Stimulated activated naive CD4-positive, alpha-beta T cell treated with Interleukin-2 at 50 U/mL for 16 hours (primary cell): ENCODE measurements at regions not wholly inside any gene's neighbourhood (a gene's known extent, or its start where the extent isn't known, plus 50 kb on each side); places are given as distances from the start of the nearest gene placed in this dataset.

ENCODE experiments used
- DNase-seq: peaks from one replicate; lab custom pipeline; 2025; lab: John Stamatoyannopoulos, UW

GRCh38 chr10:88169037-88169319 lies 305.6 kb downstream of the PTEN start:
- no peak for DNase-seq

DNA sequence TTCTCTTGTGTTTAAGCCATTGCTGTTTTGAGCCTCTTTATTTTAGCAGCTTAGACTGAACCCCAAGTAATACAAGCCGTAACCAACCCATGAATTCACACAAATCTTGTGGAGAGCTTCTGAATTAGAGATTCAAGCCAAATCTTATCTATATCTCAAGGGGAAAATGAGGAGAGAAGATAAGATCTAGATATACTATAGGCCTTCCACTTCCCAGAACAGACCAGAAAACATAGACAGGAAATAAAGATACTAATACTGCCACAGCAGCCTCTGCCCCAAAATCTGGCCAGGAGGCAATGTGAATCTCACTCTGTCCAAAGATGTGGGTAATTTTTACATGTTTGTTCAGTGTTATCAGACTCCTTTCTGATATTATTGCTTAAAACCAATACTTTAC lies 307.2 kb downstream of the PTEN start:
- DNase-seq: no peak

DNA sequence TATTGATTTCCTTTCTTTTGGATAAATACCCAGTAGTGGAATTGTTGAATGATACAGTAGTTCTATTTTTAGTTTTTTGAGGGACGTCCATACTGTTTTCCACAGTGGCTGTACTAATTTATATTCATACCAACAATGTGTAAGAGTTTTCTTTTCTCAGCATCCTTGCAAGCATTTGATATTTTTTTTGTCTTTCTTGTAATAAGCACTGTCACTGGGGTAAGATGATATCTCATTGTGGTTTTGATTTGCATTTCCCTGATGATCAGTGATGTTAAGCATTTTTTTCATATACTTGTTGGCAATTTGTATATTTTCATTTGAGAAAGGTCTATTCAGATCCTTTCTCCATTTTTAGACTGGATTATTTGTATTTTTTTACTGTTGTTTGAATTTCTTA lies 308.7 kb downstream of the PTEN start:
- no peak for DNase-seq

DNA sequence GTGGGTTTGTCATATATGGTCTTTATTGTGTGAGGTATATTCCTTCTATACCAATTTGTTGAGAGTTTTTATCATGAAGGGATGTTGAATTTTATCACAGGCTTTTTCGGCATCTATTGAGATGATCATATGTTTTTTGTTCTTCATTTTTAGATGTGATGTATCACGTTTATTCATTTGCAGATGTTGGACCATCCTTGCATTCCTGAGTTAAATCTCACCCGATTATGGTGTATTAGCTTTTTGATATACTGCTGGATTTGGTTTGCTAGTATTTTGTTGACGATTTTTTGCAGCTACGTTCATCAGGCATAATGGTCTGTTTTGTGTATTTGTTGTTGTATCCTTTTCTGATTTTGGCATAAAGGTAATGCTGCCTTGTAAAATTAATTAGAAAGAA lies 311.0 kb downstream of the PTEN start:
- DNase-seq: no peak

- no peak for DNase-seq
Observed at GRCh38 chr10:88178758-88179157, 315.3 kb downstream of the PTEN start.

GRCh38 chr10:88179831-88180230 lies 316.4 kb downstream of the PTEN start:
- DNase-seq: no peak

- DNase-seq: no peak
Observed at GRCh38 chr10:88181902-88182600, 318.6 kb downstream of the PTEN start.

GRCh38 chr10:88182601-88182930 lies 319.1 kb downstream of the PTEN start:
- no peak for DNase-seq

- DNase-seq: no peak
Observed at GRCh38 chr10:88184543-88185297, 321.3 kb downstream of the PTEN start.

- no peak for DNase-seq
Observed at GRCh38 chr10:88185830-88186229, 322.4 kb downstream of the PTEN start.

DNA sequence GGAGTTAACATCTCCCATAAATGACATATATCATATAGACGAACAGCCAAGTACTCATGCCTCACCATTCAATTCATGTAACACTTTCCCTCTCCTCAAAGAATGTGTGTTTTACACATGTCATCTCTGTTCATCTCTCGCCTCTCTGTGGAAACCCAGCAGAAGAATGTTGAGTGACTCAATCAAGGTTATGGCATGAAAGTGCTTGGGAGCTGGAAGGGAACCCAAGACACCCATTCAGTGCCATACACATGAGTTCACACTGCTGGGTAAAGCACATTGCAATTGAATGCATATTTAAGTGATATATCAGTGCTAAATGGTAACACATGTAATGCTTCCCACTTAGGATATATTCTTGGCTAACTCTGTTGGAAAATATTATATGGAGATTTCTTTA lies 322.9 kb downstream of the PTEN start:
- no peak for DNase-seq

DNA sequence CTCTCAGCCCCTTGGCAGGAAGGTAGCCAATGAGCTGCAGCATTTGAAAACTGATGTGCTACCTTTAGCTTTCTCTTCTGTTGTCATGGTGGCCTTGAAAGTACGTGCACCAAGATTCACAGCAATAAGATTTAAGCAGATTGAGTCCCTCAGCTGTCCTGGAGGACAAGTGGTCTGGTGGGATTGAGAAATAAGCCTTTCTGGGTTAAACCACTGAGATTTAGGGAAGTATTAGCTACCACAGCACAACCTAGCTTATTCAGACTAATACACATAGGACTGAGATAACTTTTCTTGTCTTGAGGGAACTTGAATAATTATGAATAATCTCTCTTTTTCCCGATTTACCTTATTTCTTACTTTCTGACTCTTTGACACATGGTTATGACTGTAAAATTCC lies 324.0 kb downstream of the PTEN start:
- DNase-seq: no peak

GRCh38 chr10:88190123-88190522 lies 326.7 kb downstream of the PTEN start:
- no peak for DNase-seq

DNA sequence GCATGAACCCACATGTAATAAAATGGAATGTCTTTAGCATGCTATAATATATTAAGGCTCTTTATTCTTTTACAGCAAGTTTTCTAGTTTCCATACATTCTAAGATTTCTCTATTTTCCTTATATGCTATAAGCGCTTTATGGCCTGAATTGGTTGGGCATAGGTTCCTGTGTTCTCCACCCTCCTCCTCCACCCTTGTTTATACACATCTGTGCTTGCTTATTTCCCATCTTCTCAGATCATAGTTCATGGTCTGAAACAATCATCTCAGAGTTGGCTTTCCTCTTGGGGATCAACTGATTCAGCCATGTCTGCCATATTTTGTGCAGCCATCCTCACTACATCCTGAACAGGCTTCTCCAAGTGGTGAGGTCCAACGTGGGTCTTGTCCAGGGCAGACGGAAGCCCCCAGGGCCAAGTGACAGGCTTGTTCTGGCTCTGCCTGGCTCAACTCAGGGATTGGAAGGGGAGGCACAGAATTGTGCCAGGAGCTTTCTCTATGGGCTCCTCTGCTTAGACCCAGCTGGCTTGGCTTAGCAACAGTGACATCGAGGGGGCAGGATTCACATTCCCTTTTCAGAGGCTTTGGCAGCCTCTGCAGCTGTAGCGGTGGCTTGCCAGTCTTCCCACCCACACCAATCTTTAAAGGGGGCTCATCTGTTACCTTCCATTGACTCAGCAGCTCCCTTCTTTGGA lies 327.3 kb downstream of the PTEN start:
- DNase-seq: no peak

DNA sequence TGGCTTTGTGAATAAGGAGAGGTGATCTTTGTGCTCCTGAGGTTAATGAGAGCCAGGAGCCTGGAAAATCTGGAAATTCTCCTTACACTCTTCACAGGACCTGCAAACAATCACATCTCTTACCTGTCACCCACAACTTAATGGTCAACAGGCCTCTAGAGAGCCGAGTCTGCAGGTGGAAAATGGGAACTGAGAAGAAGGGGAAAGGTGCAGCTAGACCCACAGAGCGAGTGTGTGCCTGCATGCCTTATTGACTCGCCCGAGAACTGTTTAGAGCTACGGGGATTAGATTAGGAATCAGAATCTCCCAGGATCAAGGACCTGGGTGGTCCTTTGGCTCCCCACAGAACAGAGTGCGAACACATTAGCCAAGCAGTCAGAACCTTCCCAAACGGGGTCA lies 329.6 kb downstream of the PTEN start:
- DNase-seq: no peak

GRCh38 chr10:88194041-88194887 lies 330.8 kb downstream of the PTEN start:
- peak; percentile 3 for DNase-seq

GRCh38 chr10:88194961-88195367 lies 331.5 kb downstream of the PTEN start:
- DNase-seq: no peak

DNA sequence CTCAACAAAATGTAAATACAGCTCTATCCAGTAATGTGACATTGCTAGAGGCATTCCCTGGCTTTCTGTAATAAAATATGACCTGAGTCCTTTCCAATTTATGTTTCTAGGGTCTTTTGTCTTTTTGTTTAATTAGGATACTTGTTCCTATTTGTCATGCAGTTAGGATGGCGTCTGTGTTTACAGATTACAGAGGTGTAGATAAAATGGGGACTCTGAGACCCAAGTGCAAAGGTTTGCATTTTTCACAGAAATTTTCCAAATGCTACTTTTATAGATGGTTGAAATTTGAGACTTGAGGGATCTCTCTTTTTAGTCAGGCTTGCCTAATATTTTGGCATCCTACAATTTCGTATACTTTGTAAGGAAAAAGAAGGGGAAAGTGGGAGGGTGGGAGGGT lies 332.4 kb downstream of the PTEN start:
- DNase-seq: no peak

- no peak for DNase-seq
Observed at GRCh38 chr10:88196291-88196690, 332.9 kb downstream of the PTEN start.

DNA sequence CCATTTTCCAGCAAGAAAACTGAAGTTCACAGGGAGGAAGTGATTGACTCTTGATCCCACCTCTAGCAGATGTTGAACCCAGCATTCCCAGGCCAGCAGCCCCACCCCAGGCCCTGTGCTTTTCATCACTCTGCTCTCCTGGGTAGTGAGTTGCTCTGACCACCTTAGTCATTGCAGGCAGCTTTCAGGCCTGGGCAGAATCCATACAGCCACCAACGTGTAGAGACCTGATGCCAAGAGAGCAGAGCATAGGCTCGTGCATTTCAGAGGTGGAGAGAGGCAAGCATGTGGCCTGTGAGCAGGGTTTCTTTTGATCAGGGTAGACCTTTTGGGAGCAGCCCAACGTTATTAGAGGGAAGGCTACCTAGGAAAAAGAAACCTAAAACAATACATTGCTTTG lies 334.6 kb downstream of the PTEN start:
- no peak for DNase-seq

GRCh38 chr10:88200312-88201032 lies 337.0 kb downstream of the PTEN start:
- DNase-seq: no peak
